RWPE2 (cell line): ENCODE measurements at regions not wholly inside any gene's neighbourhood (a gene's known extent, or its start where the extent isn't known, plus 50 kb on each side); places are given as distances from the start of the nearest gene placed in this dataset.

ENCODE experiments used
- ATAC-seq: fragments of 200-7000 bp; cut with Tn5 transposase; 3 replicates; pipeline ENCODE4 v1.9.1; 2021; ENCODE audit warnings: low read depth
- DNase-seq: peaks from one replicate; pipeline ENCODE4 v3.0.0-alpha.2; 2020; ENCODE audit warnings: low spot score
- H3K27ac ChIP-seq: fragments of 450-650 bp; 2 replicates; pipeline ENCODE4 v1.5.1; 2017; ENCODE audit warnings: mild to moderate bottlenecking; ENCODE audit not compliant: poor library complexity, severe bottlenecking
- H3K27me3 ChIP-seq: fragments of 250-450 bp; sonication (Bioruptor Pico); 2 replicates; pipeline ENCODE4 v1.5.1; 2021; ENCODE audit warnings: mild to moderate bottlenecking, moderate library complexity; ENCODE audit not compliant: insufficient read depth, poor library complexity, severe bottlenecking
- H3K36me3 ChIP-seq: fragments of 250-450 bp; sonication (Bioruptor Pico); 2 replicates; pipeline ENCODE4 v1.5.1; 2020; ENCODE audit warnings: low read depth, mild to moderate bottlenecking, moderate library complexity
- H3K4me1 ChIP-seq: fragments of 250-450 bp; sonication (Bioruptor Pico); 2 replicates; pipeline ENCODE4 v1.5.1; 2021; ENCODE audit warnings: mild to moderate bottlenecking, moderate library complexity; ENCODE audit not compliant: insufficient read depth, poor library complexity, severe bottlenecking
- H3K4me3 ChIP-seq: fragments of 250-450 bp; sonication (Bioruptor Pico); 2 replicates; pipeline ENCODE4 v1.5.1; 2021; ENCODE audit warnings: mild to moderate bottlenecking, moderate library complexity; ENCODE audit not compliant: severe bottlenecking
- H3K9me3 ChIP-seq: fragments of 250-450 bp; sonication (Bioruptor Pico); 2 replicates; pipeline ENCODE4 v1.5.1; 2021; ENCODE audit warnings: mild to moderate bottlenecking, moderate library complexity; ENCODE audit not compliant: severe bottlenecking
- CTCF ChIP-seq: fragments of 450-650 bp; IDR thresholded peaks from one replicate; pipeline ENCODE4 v1.5.1; 2017; ENCODE audit warnings: mild to moderate bottlenecking, moderate library complexity; ENCODE audit not compliant: poor library complexity, severe bottlenecking

- H3K36me3 ChIP-seq: no peaks in the 10 kb centered on the region
- no peaks in the 10 kb centered on the region for H3K27me3 ChIP-seq
- H3K27ac ChIP-seq: no peak overlapping the region
- ATAC-seq (no peak), DNase-seq (no peak)
- H3K4me3 ChIP-seq: no peak overlapping the region
- H3K4me1 ChIP-seq: no peaks in the 10 kb centered on the region
- no peak for TF ChIP-seq CTCF
- H3K9me3 ChIP-seq: no peaks in the 10 kb centered on the region
Observed at GRCh38 chr19:32164384-32164992, 180.9 kb upstream of the ZNF507 start.

- Histone ChIP-seq H3K27ac (no peak overlapping the region), H3K4me1 (no peaks in the 10 kb centered on the region), H3K36me3 (no peaks in the 10 kb centered on the region), H3K27me3 (no peaks in the 10 kb centered on the region), H3K4me3 (no peak overlapping the region), H3K9me3 (no peaks in the 10 kb centered on the region)
- ATAC-seq (no peak), DNase-seq (no peak)
- no peak for TF ChIP-seq CTCF
Observed at GRCh38 chr19:32165141-32165540, 180.3 kb upstream of the ZNF507 start.

- H3K27me3 ChIP-seq: no peaks in the 10 kb centered on the region
- no peak for TF ChIP-seq CTCF
- H3K36me3 ChIP-seq: no peaks in the 10 kb centered on the region
- no peak overlapping the region for H3K27ac ChIP-seq
- H3K4me3 ChIP-seq: no peak overlapping the region
- DNase-seq: no peak
- ATAC-seq: no peak
- no peaks in the 10 kb centered on the region for H3K9me3 ChIP-seq
- H3K4me1 ChIP-seq: no peaks in the 10 kb centered on the region
Observed at GRCh38 chr19:32165750-32166149, 179.7 kb upstream of the ZNF507 start.

- H3K4me1 ChIP-seq: no peaks in the 10 kb centered on the region
- ATAC-seq (no peak), DNase-seq (no peak)
- H3K36me3 ChIP-seq: no peaks in the 10 kb centered on the region
- H3K27ac ChIP-seq: no peak overlapping the region
- no peak for TF ChIP-seq CTCF
- H3K9me3 ChIP-seq: no peaks in the 10 kb centered on the region
- H3K27me3 ChIP-seq: no peaks in the 10 kb centered on the region
- H3K4me3 ChIP-seq: no peak overlapping the region
Observed at GRCh38 chr19:32166238-32166637, 179.2 kb upstream of the ZNF507 start.

GRCh38 chr19:32168111-32168510 is 177.3 kb upstream of the ZNF507 start:
- no peak for ATAC-seq
- Histone ChIP-seq H3K36me3 (no peaks in the 10 kb centered on the region), H3K27me3 (no peaks in the 10 kb centered on the region), H3K4me3 (no peak overlapping the region), H3K9me3 (no peaks in the 10 kb centered on the region), H3K27ac (no peak overlapping the region), H3K4me1 (no peaks in the 10 kb centered on the region)
- no peak for TF ChIP-seq CTCF
- no peak for DNase-seq
